ENCODE measurements at regions not wholly inside any gene's neighbourhood (a gene's known extent, or its start where the extent isn't known, plus 50 kb on each side); places are given as distances from the start of the nearest gene placed in this dataset.

- H3K36me3 ChIP-seq (ENCODE audit: control insufficient read depth, insufficient read depth, low read length): no peaks in the 10 kb centered on the region
- no peaks in the 10 kb centered on the region for H3K4me1 ChIP-seq (ENCODE audit: control insufficient read depth, insufficient read depth, low read length)
- peaks cover 15% of the 10 kb centered on the region for H3K27me3 ChIP-seq (ENCODE audit: control insufficient read depth, insufficient read depth, low read length)
- no peak overlapping the region for H3K9ac ChIP-seq (ENCODE audit: low read length)
- no peak overlapping the region for H3K4me3 ChIP-seq (ENCODE audit: low read length)
- H3K9me3 ChIP-seq (ENCODE audit: control insufficient read depth, low read length): no peaks in the 10 kb centered on the region
These were observed 105.9 kb upstream of the FOXC1 start for GRCh38 chr6:1503811-1504210.

DNA sequence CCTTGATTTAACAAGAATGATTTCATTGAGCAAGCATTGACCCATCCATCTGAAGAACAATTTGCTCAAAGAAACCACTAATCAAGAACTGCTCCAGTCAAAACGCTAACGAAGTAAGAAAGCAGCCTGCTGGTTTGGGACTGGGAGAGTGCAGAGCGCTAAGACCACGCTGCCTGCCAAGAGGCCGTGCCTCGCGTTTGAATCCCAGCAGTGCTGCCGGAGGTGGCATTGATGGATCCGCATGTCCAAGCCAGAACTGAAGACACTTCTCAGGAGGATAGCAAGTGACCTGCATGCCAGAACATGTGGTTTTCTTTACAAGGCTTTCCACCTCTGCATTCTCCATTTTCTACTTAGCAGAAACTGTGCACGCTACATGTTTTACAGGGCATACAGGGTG, 105.2 kb upstream of the FOXC1 start:
- H3K36me3 ChIP-seq (ENCODE audit: control insufficient read depth, insufficient read depth, low read length): no peaks in the 10 kb centered on the region
- no peak overlapping the region for H3K9ac ChIP-seq (ENCODE audit: low read length)
- no peaks in the 10 kb centered on the region for H3K4me1 ChIP-seq (ENCODE audit: control insufficient read depth, insufficient read depth, low read length)
- no peak overlapping the region for H3K4me3 ChIP-seq (ENCODE audit: low read length)
- H3K9me3 ChIP-seq (ENCODE audit: control insufficient read depth, low read length): no peaks in the 10 kb centered on the region
- H3K27me3 ChIP-seq (ENCODE audit: control insufficient read depth, insufficient read depth, low read length): peaks cover 15% of the 10 kb centered on the region

DNA sequence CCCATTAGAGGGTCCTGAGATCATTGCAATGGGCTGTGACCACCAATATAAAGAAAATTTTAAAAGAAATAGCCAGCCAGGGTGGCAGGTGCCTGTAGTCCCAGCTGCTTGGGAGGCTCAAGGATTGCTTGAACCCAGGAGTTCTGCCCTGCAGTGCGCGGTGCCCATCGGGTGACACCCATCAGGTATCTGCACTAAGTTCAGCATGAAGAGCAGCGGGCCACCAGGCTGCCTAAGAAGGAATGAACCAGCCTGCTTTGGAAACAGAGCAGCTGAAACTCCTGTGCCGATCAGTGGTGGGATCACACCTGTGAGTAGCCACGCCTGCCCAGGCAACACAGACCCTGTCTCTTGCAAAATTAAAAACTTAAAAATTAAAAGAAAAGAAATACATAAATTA, 102.5 kb upstream of the FOXC1 start:
- Histone ChIP-seq H3K9ac (ENCODE audit: low read length) (no peak overlapping the region), H3K27me3 (ENCODE audit: control insufficient read depth, insufficient read depth, low read length) (peaks cover 6% of the 10 kb centered on the region), H3K36me3 (ENCODE audit: control insufficient read depth, insufficient read depth, low read length) (no peaks in the 10 kb centered on the region), H3K4me3 (ENCODE audit: low read length) (no peak overlapping the region), H3K9me3 (ENCODE audit: control insufficient read depth, low read length) (no peaks in the 10 kb centered on the region), H3K4me1 (ENCODE audit: control insufficient read depth, insufficient read depth, low read length) (no peaks in the 10 kb centered on the region)

DNA sequence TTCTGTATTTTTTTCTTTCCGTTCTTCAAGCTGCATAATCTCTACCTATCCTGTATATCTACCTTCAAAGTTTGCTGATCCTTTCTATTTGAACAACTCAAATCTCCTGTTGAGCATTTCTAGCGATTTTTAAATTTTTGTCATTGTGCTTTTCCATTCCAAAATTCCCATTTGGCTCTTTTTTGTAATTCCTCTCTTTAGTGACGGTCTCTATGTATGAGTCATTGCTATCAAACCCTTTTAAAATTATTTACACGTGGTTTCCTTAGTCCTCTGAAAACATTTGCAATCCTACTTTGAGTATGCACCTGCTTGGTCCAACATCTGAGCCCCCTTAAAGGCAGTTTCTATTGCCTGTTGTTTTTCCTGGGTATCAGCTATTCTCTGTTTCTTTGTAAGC, 100.5 kb upstream of the FOXC1 start:
- Histone ChIP-seq H3K9ac (ENCODE audit: low read length) (no peak overlapping the region), H3K27me3 (ENCODE audit: control insufficient read depth, insufficient read depth, low read length) (peaks cover 2% of the 10 kb centered on the region), H3K4me3 (ENCODE audit: low read length) (no peak overlapping the region), H3K4me1 (ENCODE audit: control insufficient read depth, insufficient read depth, low read length) (no peaks in the 10 kb centered on the region), H3K36me3 (ENCODE audit: control insufficient read depth, insufficient read depth, low read length) (no peaks in the 10 kb centered on the region), H3K9me3 (ENCODE audit: control insufficient read depth, low read length) (no peaks in the 10 kb centered on the region)

DNA sequence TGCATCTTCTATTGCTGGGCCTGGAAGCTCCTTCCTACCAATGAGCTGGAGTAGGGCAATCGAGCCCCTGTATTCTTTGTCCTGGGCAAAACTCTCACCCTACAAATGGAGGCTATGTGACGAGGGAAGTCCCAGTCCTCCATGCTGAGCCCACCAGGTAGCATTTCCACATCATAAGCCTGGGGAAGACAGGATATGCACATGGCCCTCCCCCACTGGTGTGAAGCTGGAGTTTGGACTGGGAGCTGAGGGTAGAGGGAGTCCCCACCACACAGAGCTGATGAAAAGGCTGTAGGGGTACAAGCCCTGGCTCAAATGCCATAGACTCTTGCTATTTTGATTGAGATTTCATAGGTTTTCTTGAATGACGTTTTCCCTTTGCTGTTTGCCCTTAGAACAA, 99.5 kb upstream of the FOXC1 start:
- no peaks in the 10 kb centered on the region for H3K9me3 ChIP-seq (ENCODE audit: control insufficient read depth, low read length)
- H3K27me3 ChIP-seq (ENCODE audit: control insufficient read depth, insufficient read depth, low read length): no peaks in the 10 kb centered on the region
- no peak overlapping the region for H3K9ac ChIP-seq (ENCODE audit: low read length)
- H3K4me3 ChIP-seq (ENCODE audit: low read length): no peak overlapping the region
- H3K36me3 ChIP-seq (ENCODE audit: control insufficient read depth, insufficient read depth, low read length): no peaks in the 10 kb centered on the region
- no peaks in the 10 kb centered on the region for H3K4me1 ChIP-seq (ENCODE audit: control insufficient read depth, insufficient read depth, low read length)

DNA sequence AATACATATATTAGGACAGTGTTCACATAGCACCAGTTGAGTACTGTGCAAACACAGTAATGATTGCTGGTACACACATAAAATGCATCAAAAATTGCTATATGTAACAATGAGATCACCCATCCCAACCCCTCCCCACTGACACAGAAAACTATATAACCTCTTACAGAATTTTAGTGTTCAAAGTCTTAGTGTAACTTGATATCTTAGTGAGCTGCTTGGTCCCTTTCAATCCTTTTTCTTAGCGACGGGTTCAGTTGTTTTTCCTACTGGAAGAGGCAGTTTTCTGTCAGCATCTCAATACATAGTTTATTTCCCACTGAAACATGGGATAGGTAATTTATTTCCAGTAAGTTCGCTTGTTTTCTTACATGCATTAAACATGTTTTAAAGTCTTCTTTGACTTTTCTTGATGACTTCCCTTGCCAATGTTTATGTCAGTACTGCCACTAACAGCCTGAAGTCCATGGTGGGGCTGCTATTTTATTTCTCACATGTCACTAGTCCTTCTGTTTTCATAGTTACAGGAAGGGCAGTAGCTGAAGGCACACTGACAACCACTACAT, 96.4 kb upstream of the FOXC1 start:
- H3K36me3 ChIP-seq (ENCODE audit: control insufficient read depth, insufficient read depth, low read length): no peaks in the 10 kb centered on the region
- H3K9me3 ChIP-seq (ENCODE audit: control insufficient read depth, low read length): no peaks in the 10 kb centered on the region
- no peaks in the 10 kb centered on the region for H3K27me3 ChIP-seq (ENCODE audit: control insufficient read depth, insufficient read depth, low read length)
- no peak overlapping the region for H3K9ac ChIP-seq (ENCODE audit: low read length)
- H3K4me1 ChIP-seq (ENCODE audit: control insufficient read depth, insufficient read depth, low read length): no peaks in the 10 kb centered on the region
- no peak overlapping the region for H3K4me3 ChIP-seq (ENCODE audit: low read length)

- no peaks in the 10 kb centered on the region for H3K4me1 ChIP-seq (ENCODE audit: control insufficient read depth, insufficient read depth, low read length)
- H3K27me3 ChIP-seq (ENCODE audit: control insufficient read depth, insufficient read depth, low read length): no peaks in the 10 kb centered on the region
- no peak overlapping the region for H3K4me3 ChIP-seq (ENCODE audit: low read length)
- no peak overlapping the region for H3K9ac ChIP-seq (ENCODE audit: low read length)
- no peaks in the 10 kb centered on the region for H3K36me3 ChIP-seq (ENCODE audit: control insufficient read depth, insufficient read depth, low read length)
- H3K9me3 ChIP-seq (ENCODE audit: control insufficient read depth, low read length): no peaks in the 10 kb centered on the region
These were observed 95.6 kb upstream of the FOXC1 start for GRCh38 chr6:1514078-1514477.

DNA sequence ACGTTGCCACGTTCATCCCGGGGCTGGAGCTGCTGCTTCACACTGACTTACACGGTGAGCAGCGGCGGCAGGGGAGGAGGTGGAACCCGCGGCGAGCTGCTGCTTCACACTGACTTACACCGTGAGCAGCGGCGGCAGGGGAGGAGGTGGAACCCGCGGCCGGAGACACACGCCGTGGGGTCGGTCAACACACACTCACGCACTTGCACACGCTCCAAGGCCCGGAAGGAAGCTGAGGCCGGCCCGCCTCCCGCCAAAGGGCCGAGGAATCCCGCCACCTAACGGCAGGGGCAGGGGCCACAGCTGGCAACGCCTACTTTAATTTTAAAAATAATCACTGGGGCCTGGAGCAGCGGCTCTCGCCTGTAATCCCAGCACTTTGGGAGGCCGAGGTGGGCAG, 94.4 kb upstream of the FOXC1 start:
- H3K9ac ChIP-seq (ENCODE audit: low read length): no peak overlapping the region
- H3K27me3 ChIP-seq (ENCODE audit: control insufficient read depth, insufficient read depth, low read length): no peaks in the 10 kb centered on the region
- no peaks in the 10 kb centered on the region for H3K36me3 ChIP-seq (ENCODE audit: control insufficient read depth, insufficient read depth, low read length)
- no peaks in the 10 kb centered on the region for H3K9me3 ChIP-seq (ENCODE audit: control insufficient read depth, low read length)
- no peaks in the 10 kb centered on the region for H3K4me1 ChIP-seq (ENCODE audit: control insufficient read depth, insufficient read depth, low read length)
- H3K4me3 ChIP-seq (ENCODE audit: low read length): no peak overlapping the region

- Histone ChIP-seq H3K36me3 (ENCODE audit: control insufficient read depth, insufficient read depth, low read length) (no peaks in the 10 kb centered on the region), H3K4me3 (ENCODE audit: low read length) (no peak overlapping the region), H3K9ac (ENCODE audit: low read length) (no peak overlapping the region), H3K27me3 (ENCODE audit: control insufficient read depth, insufficient read depth, low read length) (no peaks in the 10 kb centered on the region), H3K4me1 (ENCODE audit: control insufficient read depth, insufficient read depth, low read length) (no peaks in the 10 kb centered on the region), H3K9me3 (ENCODE audit: control insufficient read depth, low read length) (no peaks in the 10 kb centered on the region)
These were observed 93.9 kb upstream of the FOXC1 start for GRCh38 chr6:1515781-1516180.

- no peak overlapping the region for H3K9ac ChIP-seq (ENCODE audit: low read length)
- no peaks in the 10 kb centered on the region for H3K36me3 ChIP-seq (ENCODE audit: control insufficient read depth, insufficient read depth, low read length)
- H3K9me3 ChIP-seq (ENCODE audit: control insufficient read depth, low read length): no peaks in the 10 kb centered on the region
- no peaks in the 10 kb centered on the region for H3K4me1 ChIP-seq (ENCODE audit: control insufficient read depth, insufficient read depth, low read length)
- peaks cover 4% of the 10 kb centered on the region for H3K27me3 ChIP-seq (ENCODE audit: control insufficient read depth, insufficient read depth, low read length)
- no peak overlapping the region for H3K4me3 ChIP-seq (ENCODE audit: low read length)
These were observed 92.8 kb upstream of the FOXC1 start for GRCh38 chr6:1516742-1517520.

DNA sequence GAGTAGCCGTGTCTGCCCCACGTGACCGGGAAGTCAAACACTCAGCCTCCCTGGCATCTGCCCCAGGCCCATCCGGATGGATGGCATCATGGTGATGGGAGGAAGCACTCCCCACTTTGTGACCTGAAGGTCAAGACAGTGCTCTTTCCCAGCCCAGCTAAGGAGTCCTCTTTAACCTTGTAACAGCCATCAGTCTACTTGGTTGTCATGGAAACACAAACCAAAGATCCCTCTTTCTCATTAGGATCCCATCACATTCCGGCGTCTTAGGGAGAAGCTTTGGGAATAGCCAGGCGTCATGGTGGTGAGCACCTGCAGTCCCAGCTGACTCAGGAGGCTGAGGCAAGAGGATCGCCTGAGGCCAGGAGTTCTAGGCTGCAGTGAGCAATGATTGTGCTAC, 90.9 kb upstream of the FOXC1 start:
- Histone ChIP-seq H3K36me3 (ENCODE audit: control insufficient read depth, insufficient read depth, low read length) (no peaks in the 10 kb centered on the region), H3K9ac (ENCODE audit: low read length) (no peak overlapping the region), H3K4me3 (ENCODE audit: low read length) (no peak overlapping the region), H3K27me3 (ENCODE audit: control insufficient read depth, insufficient read depth, low read length) (peaks cover 21% of the 10 kb centered on the region), H3K4me1 (ENCODE audit: control insufficient read depth, insufficient read depth, low read length) (no peaks in the 10 kb centered on the region), H3K9me3 (ENCODE audit: control insufficient read depth, low read length) (no peaks in the 10 kb centered on the region)

- H3K9me3 ChIP-seq (ENCODE audit: control insufficient read depth, low read length): no peaks in the 10 kb centered on the region
- H3K4me3 ChIP-seq (ENCODE audit: low read length): no peak overlapping the region
- H3K27me3 ChIP-seq (ENCODE audit: control insufficient read depth, insufficient read depth, low read length): peaks cover 28% of the 10 kb centered on the region
These were observed 90.1 kb upstream of the FOXC1 start for GRCh38 chr6:1519597-1519996.

More at GRCh38 chr6:1519597-1519996, 90.1 kb upstream of the FOXC1 start:
- H3K9ac ChIP-seq (ENCODE audit: low read length): no peak overlapping the region
- no peaks in the 10 kb centered on the region for H3K36me3 ChIP-seq (ENCODE audit: control insufficient read depth, insufficient read depth, low read length)
- H3K4me1 ChIP-seq (ENCODE audit: control insufficient read depth, insufficient read depth, low read length): no peaks in the 10 kb centered on the region

Data from mucosa of stomach (tissue), 1 donor.